ENCODE measurements at regions not wholly inside any gene's neighbourhood (a gene's known extent, or its start where the extent isn't known, plus 50 kb on each side); places are given as distances from the start of the nearest gene placed in this dataset.
"Not testable (repeated sequence)": the region's sequence is repeated elsewhere in the genome, so short reads cannot be mapped to it uniquely, and the experiment has no call there.

- H3K36me3 Mint-ChIP-seq (ENCODE audit: low read depth); H3K4me1 Mint-ChIP-seq (ENCODE audit: low read depth); H3K27ac Mint-ChIP-seq; H3K4me3 Mint-ChIP-seq; H3K27me3 Mint-ChIP-seq: not testable (repeated sequence)
- peaks cover 31% of the 10 kb centered on the region for H3K9me3 Mint-ChIP-seq
Measured at GRCh38 chr5:82974346-82974745, 102.8 kb downstream of the TMEM167A start.

DNA sequence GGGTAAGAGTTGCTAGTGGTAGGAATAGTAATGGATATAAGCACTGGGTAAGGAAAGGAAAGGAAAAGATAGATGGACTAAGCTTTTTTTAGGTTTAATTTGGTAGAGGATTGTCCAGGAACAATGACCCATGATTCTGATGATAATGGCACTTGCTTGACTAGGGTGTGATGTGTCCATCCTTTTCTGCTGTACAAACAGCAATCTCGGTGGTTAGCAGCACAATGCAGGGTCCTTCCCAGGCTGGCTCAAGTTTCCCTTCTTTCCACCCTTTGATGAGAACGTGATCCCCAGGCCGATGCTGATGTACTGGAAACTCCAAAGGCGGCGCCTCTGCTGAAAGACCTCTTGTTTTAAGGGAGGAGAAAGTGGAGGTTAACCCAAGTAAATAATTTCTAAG lies 105.3 kb downstream of the TMEM167A start:
- Mint-ChIP-seq H3K4me1 (ENCODE audit: low read depth) (peaks cover 8% of the 10 kb centered on the region), H3K9me3 (peaks cover 31% of the 10 kb centered on the region), H3K27me3 (peaks cover 5% of the 10 kb centered on the region), H3K27ac (no peak overlapping the region), H3K36me3 (ENCODE audit: low read depth) (peaks cover 7% of the 10 kb centered on the region), H3K4me3 (no peak overlapping the region)

DNA sequence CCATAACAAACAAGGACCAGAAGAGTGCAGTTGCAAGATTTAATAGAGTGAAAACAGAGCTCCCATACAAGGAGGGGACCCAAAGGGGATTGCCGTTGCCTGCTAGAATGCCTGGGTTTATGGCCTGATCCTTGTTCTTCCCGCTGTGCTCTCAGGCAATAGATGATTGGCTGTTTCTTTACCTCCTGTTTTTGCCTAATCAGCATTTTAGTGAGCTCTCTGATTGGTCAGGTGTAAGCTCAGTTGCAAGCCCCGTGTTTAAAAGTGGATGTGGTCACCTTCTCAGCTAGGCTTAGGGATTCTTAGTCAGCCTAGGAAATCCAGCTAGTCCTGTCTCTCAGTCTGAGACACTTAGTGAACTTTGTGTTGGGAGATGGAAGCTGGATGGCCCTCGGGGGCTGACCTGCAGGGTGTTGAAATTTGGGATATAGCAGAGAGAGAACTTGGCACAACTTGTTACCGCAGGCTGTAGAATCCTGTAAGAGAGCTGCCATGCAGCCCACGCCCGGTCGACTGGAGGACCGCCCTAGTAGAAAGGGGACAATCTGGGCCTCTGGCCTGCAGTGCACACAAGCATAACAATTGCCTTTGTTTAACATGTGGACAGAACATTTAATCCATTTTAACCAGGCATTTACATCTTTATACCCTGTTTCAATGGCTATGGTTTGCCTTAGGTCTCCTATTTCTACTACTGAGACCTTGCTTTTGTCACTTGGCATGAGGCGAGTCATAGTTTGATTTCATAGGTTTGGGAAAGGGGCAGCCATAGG lies 106.0 kb downstream of the TMEM167A start:
- H3K4me3 Mint-ChIP-seq; H3K27ac Mint-ChIP-seq; H3K27me3 Mint-ChIP-seq; H3K36me3 Mint-ChIP-seq (ENCODE audit: low read depth); H3K4me1 Mint-ChIP-seq (ENCODE audit: low read depth): not testable (repeated sequence)
- H3K9me3 Mint-ChIP-seq = peaks cover 25% of the 10 kb centered on the region

- H3K4me3 Mint-ChIP-seq; H3K27me3 Mint-ChIP-seq; H3K36me3 Mint-ChIP-seq (ENCODE audit: low read depth); H3K9me3 Mint-ChIP-seq; H3K4me1 Mint-ChIP-seq (ENCODE audit: low read depth): not testable (repeated sequence)
- H3K27ac Mint-ChIP-seq = peak overlapping the region; percentile 69
Measured at GRCh38 chr5:82969221-82969976, 107.8 kb downstream of the TMEM167A start.

DNA sequence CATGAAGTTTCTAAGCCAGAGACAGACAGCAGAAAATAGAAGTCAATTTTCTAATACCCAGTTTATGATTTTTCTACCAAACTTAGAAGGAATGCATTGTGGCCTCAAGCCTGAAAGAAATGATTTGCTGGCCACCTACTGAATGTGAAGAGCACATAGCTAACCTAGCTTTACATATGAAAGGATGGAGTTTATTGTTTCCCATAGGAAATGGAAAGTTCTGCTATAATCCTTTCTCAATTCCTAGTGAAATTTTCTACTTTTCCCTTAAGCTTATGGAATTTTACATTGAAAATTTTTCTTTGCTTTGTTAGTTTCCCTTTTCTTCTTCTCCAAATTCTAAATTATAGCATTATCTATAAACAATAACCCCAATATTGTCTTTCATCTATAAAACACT lies 110.1 kb downstream of the TMEM167A start:
- no peaks in the 10 kb centered on the region for H3K9me3 Mint-ChIP-seq
- H3K4me3 Mint-ChIP-seq = no peak overlapping the region
- no peak overlapping the region for H3K27ac Mint-ChIP-seq
- H3K27me3 Mint-ChIP-seq = no peaks in the 10 kb centered on the region
- no peaks in the 10 kb centered on the region for H3K36me3 Mint-ChIP-seq (ENCODE audit: low read depth)
- H3K4me1 Mint-ChIP-seq (ENCODE audit: low read depth) = peaks cover 8% of the 10 kb centered on the region

DNA sequence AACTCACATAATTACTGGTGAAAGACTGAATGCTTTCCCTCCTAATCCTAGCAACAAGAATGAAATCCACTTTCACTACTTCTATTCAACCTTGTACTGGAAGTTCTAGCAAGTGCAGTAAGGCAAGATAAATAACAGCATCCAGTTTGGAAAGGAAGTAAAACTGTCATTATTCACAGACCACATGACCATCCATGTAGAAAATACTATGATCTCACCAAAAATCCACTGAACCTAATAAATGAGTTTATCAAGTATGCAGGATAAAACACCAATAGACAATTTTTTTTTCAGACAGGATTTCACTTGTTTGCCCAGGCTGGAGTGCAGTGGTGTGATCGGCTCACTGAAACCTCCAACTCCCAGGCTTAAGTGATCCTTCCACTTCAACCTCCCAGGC lies 117.7 kb downstream of the TMEM167A start:
- peaks cover 12% of the 10 kb centered on the region for H3K9me3 Mint-ChIP-seq
- H3K27ac Mint-ChIP-seq = no peak overlapping the region
- H3K4me3 Mint-ChIP-seq = no peak overlapping the region
- H3K36me3 Mint-ChIP-seq (ENCODE audit: low read depth) = no peaks in the 10 kb centered on the region
- no peaks in the 10 kb centered on the region for H3K4me1 Mint-ChIP-seq (ENCODE audit: low read depth)
- no peaks in the 10 kb centered on the region for H3K27me3 Mint-ChIP-seq

DNA sequence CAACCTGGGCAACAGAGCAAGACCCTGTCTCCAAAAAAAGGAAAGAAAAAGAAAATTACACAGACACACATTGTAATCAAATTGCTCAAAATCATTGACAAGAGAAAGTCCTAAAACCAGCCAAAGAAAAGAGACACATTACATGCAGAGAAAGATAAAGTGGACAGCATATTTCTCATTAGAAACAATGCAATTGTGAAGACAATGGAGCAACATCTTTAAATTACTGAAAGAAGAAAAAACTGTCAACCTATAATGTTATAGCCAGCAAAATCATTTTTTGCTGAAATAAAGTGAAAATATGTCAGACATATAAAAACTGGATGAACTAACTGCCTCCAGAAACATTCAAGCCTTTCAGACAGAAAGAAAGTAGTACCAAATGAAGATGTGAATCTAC lies 120.6 kb downstream of the TMEM167A start:
- H3K27me3 Mint-ChIP-seq = no peaks in the 10 kb centered on the region
- H3K9me3 Mint-ChIP-seq = peaks cover 12% of the 10 kb centered on the region
- H3K4me1 Mint-ChIP-seq (ENCODE audit: low read depth) = no peaks in the 10 kb centered on the region
- no peak overlapping the region for H3K27ac Mint-ChIP-seq
- no peak overlapping the region for H3K4me3 Mint-ChIP-seq
- no peaks in the 10 kb centered on the region for H3K36me3 Mint-ChIP-seq (ENCODE audit: low read depth)

- peaks cover 10% of the 10 kb centered on the region for H3K9me3 Mint-ChIP-seq
- H3K4me1 Mint-ChIP-seq (ENCODE audit: low read depth) = no peaks in the 10 kb centered on the region
- H3K4me3 Mint-ChIP-seq = no peak overlapping the region
- no peaks in the 10 kb centered on the region for H3K36me3 Mint-ChIP-seq (ENCODE audit: low read depth)
- H3K27me3 Mint-ChIP-seq = no peaks in the 10 kb centered on the region
- H3K27ac Mint-ChIP-seq = no peak overlapping the region
Measured at GRCh38 chr5:82952326-82952725, 124.9 kb downstream of the TMEM167A start.

DNA sequence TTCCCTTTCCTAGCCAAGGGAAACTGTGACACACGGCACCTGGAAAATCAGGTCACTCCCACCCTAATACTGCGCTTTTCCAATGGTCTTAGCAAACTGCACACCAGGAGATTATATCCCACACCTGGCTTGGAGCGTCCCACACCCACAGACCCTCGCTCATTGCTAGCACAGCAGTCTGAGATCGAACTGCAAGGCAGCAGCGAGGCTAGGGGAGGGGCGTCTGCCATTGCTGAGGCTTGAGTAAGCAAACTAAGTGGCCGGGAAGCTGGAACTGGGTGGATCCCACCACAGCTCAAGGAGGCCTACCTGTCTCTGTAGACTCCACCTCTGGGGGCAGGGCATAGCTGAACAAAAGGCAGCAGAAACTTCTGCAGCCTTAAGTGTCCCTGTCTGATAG lies 132.9 kb downstream of the TMEM167A start:
- not testable (repeated sequence) for H3K27me3 Mint-ChIP-seq; H3K36me3 Mint-ChIP-seq (ENCODE audit: low read depth); H3K4me3 Mint-ChIP-seq; H3K9me3 Mint-ChIP-seq; H3K27ac Mint-ChIP-seq; H3K4me1 Mint-ChIP-seq (ENCODE audit: low read depth)

DNA sequence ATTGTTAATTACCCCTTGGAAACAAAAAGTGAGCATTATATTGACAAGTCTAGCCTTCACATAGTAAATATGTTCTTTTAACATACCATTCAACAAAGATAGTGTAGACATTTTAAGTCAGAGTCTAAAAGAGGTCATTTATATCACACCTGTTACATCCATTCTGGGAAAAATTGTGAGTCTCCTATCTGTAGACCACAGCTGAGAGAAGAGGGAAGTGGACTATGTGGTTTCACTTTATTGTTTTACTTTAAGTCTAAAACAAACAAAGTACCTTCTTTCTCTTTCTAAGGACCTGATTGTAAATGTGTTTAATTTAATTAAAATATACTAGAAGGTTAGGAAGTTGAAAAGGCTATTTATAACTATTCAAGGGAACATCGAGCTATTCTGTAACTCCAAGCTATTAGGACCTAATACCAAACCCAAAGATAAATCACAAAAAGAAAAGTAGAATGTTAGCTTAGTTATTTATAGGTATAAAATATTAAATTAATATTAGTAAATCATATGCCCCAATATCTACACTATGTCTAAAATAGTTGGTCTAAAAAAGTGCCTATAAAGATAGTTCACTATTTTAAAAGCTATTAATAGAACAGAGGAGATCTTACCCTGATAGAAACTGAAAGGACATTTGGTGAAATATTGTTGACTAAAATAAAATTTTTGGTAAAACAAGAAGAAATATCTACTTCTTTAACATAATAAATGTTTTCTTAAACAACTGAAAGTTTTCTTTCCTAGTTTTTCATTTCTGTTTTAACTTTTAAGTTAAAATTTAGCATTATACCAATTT lies 134.9 kb downstream of the TMEM167A start:
- Mint-ChIP-seq H3K27me3 (peaks cover 3% of the 10 kb centered on the region), H3K36me3 (ENCODE audit: low read depth) (no peaks in the 10 kb centered on the region), H3K4me3 (no peak overlapping the region), H3K9me3 (peaks cover 4% of the 10 kb centered on the region), H3K27ac (no peak overlapping the region), H3K4me1 (ENCODE audit: low read depth) (no peaks in the 10 kb centered on the region)

DNA sequence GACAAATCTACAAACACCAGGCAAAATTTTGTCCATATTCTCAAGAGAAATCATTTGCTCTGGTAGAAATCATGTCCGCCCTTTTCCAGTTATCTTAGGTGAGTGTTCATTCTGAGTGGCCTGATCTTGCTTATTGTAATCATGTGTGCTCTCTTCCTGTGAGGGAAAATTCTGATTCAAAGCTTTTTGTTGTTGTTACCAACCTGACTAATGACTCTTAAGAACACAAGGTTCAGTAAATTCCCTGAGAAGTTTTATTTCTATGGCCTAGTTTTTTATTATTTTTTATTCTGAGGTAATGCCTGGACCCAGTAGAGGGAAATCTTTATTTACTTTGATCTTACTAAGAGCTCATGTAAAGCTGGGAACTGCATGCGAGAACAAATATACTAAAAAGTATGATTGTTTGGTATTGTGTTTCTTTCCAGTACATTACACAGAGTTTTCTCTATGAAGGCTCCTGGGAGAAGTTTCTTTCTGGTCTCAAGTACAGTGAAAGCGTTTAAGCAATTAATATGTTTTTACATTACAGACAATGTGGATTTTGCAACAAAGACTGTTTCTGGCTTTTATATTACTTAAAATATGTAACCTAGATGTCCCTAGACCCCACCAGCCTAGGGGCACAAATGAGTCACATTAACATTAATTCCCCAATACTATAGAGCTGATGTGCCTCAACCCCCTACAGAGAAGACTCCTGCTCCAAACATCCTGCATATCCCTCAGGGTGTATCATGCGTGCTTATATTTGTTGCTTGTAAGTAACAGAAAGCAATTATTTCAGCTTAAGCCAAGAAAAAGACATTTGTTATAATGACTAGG lies 138.1 kb downstream of the TMEM167A start:
- no peaks in the 10 kb centered on the region for H3K4me1 Mint-ChIP-seq (ENCODE audit: low read depth)
- H3K4me3 Mint-ChIP-seq = no peak overlapping the region
- H3K27ac Mint-ChIP-seq = no peak overlapping the region
- H3K9me3 Mint-ChIP-seq = no peaks in the 10 kb centered on the region
- no peaks in the 10 kb centered on the region for H3K36me3 Mint-ChIP-seq (ENCODE audit: low read depth)
- H3K27me3 Mint-ChIP-seq = peaks cover 3% of the 10 kb centered on the region

GRCh38 chr5:82932473-82933220 lies 144.5 kb downstream of the TMEM167A start:
- H3K4me3 Mint-ChIP-seq; H3K4me1 Mint-ChIP-seq (ENCODE audit: low read depth); H3K36me3 Mint-ChIP-seq (ENCODE audit: low read depth); H3K27me3 Mint-ChIP-seq; H3K27ac Mint-ChIP-seq; H3K9me3 Mint-ChIP-seq: not testable (repeated sequence)

DNA sequence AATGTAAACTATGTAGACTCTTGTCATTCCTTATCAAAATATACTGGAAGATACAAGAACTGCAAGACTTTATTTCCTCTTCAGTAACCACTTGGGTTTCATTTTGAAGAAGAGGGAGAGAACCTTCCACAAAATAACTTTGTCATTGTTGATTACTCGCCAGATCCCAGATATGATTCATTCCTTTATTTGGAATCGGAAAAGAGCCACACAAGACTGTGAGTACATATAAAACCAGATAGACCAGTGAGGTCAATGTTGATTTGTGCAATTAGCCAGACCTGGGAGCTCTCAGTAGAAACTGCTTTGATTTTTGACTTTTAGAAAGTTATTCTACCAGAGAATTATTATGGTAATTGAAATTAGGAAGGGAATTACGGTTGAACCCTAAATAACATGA lies 146.1 kb downstream of the TMEM167A start:
- Mint-ChIP-seq H3K36me3 (ENCODE audit: low read depth) (no peaks in the 10 kb centered on the region), H3K4me3 (no peak overlapping the region), H3K4me1 (ENCODE audit: low read depth) (no peaks in the 10 kb centered on the region), H3K9me3 (no peaks in the 10 kb centered on the region), H3K27me3 (no peaks in the 10 kb centered on the region), H3K27ac (no peak overlapping the region)

GRCh38 chr5:82925061-82925411 lies 152.2 kb downstream of the TMEM167A start:
- H3K36me3 Mint-ChIP-seq (ENCODE audit: low read depth) = no peaks in the 10 kb centered on the region
- no peaks in the 10 kb centered on the region for H3K27me3 Mint-ChIP-seq
- no peaks in the 10 kb centered on the region for H3K9me3 Mint-ChIP-seq
- no peak overlapping the region for H3K4me3 Mint-ChIP-seq
- H3K4me1 Mint-ChIP-seq (ENCODE audit: low read depth) = no peaks in the 10 kb centered on the region
- H3K27ac Mint-ChIP-seq = no peak overlapping the region

All from stimulated activated naive CD8-positive, alpha-beta T cell treated with anti-CD3 and anti-CD28 coated beads, Interleukin-15, Interleukin-2, amounts not matched to agents 100 ng/mL and 50 ng/mL, for 24 hours (primary cell).